ENCODE measurements at regions not wholly inside any gene's neighbourhood (a gene's known extent, or its start where the extent isn't known, plus 50 kb on each side); places are given as distances from the start of the nearest gene placed in this dataset.

DNA sequence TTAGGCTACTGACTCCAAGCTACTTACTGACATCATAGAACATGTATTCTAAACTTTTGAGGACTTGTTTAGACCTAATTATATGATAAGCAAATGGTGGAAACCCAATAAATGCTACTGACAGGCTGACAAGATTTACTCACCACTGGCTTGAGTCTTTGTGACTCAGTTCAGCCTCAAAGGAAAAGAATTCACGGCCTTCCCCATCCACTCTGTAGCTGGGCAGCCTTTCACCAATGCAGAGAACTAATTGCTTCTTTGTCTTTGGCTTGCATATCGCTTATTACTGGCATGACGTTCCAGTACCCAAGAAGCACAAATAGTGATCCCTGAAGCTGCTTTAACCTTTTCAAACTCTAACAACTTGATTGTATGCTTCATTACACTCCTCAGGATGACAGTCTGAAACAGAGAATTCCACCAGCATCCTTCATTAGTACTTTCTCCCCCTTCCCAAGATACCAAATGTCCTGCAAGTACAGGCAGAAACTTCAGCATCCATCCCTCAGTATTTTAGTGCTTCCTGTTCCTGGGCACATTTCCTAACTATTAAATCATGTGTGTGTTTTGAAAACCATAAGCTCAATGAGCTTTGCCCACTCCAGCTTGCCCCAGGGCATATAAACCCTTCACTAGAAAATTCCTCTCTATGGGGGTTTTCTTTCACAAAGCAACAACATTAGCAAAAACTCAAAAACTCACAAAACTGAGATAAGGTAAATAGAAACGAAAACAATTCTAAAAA lies 298.1 kb upstream of the SLC7A11 start:
- WGBS: 79% methylated on average over 4 of the region's 4 CpGs
- Histone ChIP-seq H3K4me1 (ENCODE audit: insufficient read depth) (no peaks in the 10 kb centered on the region), H3K4me3 (ENCODE audit: low read depth, low read length) (no peak overlapping the region), H3K27ac (ENCODE audit: low read depth) (no peak overlapping the region), H3K36me3 (ENCODE audit: insufficient read depth) (no peaks in the 10 kb centered on the region)
- DNase-seq (ENCODE audit: extremely low spot score): no peak

DNA sequence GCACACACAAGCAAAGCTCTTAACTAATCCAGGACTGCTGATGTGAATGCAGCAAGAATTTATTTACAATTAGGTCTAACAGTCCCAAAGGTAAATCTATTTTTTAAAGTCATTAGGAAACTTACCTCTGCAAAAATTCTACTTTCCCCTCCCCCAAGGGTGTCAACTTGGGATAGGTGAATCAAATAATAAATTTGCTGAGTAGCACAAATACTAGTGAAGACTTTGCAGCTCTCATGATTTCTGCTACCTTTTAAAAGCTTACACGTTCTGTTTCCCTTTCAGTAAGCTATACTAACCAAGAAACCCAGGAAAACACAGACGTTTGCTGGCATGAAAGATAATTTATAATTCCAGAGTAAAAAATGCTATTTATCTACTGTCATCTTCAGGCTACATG lies 296.6 kb upstream of the SLC7A11 start:
- Histone ChIP-seq H3K27ac (ENCODE audit: low read depth) (no peak overlapping the region), H3K4me1 (ENCODE audit: insufficient read depth) (no peaks in the 10 kb centered on the region), H3K4me3 (ENCODE audit: low read depth, low read length) (no peak overlapping the region), H3K36me3 (ENCODE audit: insufficient read depth) (no peaks in the 10 kb centered on the region)
- WGBS: 39% methylated on average over 2 of the region's 2 CpGs
- DNase-seq (ENCODE audit: extremely low spot score): no peak

DNA sequence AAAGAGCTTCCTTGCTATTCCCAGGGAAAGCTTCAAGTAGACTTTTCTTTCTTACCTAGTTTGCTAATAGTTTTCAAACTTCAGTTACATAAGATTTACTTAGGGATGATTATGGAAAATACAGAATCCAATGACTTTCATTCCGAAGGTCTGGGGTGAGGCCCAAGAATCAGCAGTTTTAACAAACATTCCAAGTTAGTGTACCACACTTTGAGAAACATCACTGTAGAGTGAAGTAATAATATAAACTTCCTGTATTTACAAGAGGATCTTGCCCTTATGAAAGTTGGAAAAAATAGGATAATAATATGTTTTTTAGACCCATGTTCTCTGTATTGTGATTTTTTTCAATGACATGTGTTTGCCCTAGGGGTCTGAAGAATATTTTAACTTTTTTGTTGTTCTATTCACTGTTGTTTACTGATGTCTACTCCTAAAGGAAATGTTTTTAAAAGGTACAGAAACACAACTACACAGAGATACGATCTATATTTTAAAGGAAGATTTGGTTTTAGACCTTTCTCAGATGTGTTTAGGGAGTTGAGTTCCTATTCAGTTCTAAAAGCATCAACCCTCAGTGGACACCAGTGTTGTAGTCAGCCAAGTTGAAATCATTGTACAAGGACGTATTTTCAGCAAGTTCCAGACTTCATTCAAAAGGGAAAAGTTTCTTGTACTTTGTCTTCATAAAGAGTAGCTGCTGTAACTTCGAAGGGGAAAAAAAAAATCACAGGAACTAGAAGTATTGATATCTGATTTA lies 295.8 kb upstream of the SLC7A11 start:
- Histone ChIP-seq H3K27ac (ENCODE audit: low read depth) (no peak overlapping the region), H3K4me3 (ENCODE audit: low read depth, low read length) (no peak overlapping the region), H3K36me3 (ENCODE audit: insufficient read depth) (no peaks in the 10 kb centered on the region), H3K4me1 (ENCODE audit: insufficient read depth) (no peaks in the 10 kb centered on the region)
- 70% methylated on average over 4 of the region's 4 CpGs for WGBS
- no peak for DNase-seq (ENCODE audit: extremely low spot score)

DNA sequence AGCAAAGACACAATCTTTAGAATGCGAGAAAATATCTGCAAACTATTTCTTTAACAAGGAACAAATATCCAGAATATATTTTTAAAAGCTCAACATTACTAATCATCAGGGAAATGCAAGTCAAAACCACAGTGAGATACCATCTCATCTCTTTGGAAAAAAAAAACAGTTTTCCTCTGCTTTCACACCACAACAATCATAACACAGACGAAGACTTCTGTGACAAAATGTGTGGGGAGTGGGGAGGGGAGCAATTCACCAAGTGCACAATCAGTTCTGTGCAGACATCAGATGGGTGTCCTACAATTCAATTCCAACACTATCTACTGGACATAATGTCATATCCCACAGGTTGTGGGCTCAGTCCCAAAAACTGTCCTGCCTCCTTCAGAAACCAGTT lies 293.2 kb upstream of the SLC7A11 start:
- Histone ChIP-seq H3K4me1 (ENCODE audit: insufficient read depth) (no peaks in the 10 kb centered on the region), H3K36me3 (ENCODE audit: insufficient read depth) (no peaks in the 10 kb centered on the region), H3K27ac (ENCODE audit: low read depth) (no peak overlapping the region), H3K4me3 (ENCODE audit: low read depth, low read length) (no peak overlapping the region)
- WGBS: 72% methylated on average over 2 of the region's 2 CpGs
- no peak for DNase-seq (ENCODE audit: extremely low spot score)

DNA sequence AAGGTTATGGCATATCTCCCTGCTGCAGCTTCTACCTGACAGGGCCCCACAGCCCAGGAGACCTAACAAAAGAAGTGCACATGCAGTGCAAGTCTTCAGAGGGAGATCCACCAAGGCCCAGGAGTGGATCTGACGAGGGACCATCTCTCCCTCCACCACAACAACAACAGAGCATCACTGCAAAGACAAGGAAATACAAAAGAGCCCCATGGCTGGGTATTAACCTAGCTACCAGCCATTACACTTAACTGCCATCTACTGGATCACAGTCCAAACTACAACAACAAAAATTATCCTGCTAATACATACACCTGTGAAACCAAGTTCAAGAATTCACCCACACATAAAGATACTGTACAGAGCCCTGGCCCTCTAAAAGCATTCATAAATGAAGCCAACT lies 280.2 kb upstream of the SLC7A11 start:
- Histone ChIP-seq H3K36me3 (ENCODE audit: insufficient read depth) (no peaks in the 10 kb centered on the region), H3K27ac (ENCODE audit: low read depth) (no peak overlapping the region), H3K4me3 (ENCODE audit: low read depth, low read length) (no peak overlapping the region), H3K4me1 (ENCODE audit: insufficient read depth) (no peaks in the 10 kb centered on the region)
- no peak for DNase-seq (ENCODE audit: extremely low spot score)
- 81% methylated on average over 1 of the region's 1 CpG for WGBS

DNA sequence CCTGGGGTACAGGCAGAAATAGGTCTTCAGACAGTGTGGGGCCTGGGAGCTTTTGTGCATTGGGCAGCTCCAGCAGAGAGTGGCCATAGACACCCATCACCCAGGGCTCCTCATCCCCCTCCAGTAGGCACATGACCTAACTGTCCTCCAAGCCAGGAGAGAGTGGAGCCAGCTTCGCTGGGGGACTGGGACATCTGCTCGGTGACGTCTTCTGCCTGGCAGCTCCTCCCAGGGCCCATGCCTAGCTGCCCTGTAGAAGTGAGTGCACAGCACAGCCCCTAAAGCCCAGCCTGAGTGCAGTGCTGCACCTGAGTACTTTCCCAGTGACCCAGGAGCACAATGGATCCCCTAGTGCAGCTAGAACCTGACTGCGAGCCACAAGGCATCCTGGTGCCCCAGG lies 279.7 kb upstream of the SLC7A11 start:
- H3K27ac ChIP-seq (ENCODE audit: low read depth): no peak overlapping the region
- no peaks in the 10 kb centered on the region for H3K4me1 ChIP-seq (ENCODE audit: insufficient read depth)
- 78% methylated on average over 4 of the region's 4 CpGs for WGBS
- no peak for DNase-seq (ENCODE audit: extremely low spot score)
- no peak overlapping the region for H3K4me3 ChIP-seq (ENCODE audit: low read depth, low read length)
- no peaks in the 10 kb centered on the region for H3K36me3 ChIP-seq (ENCODE audit: insufficient read depth)

DNA sequence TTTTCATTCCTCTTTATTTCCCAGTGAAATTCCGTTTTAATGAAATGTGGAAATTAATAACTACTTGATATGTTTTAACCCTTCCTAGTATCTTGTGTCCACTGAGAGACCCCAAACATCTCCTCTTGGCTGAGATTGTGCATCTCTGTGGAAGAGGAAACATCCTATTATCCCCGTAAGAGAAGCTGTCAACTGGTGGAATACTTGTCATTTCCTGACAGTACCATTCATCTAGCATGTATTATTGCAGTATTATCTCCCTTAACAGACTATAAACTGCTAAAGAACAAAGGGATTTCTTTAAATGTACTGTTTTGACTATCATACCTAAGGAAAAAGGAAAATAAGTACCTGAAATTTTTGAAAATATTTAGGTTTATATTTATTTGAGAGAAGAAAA lies 277.3 kb upstream of the SLC7A11 start:
- Histone ChIP-seq H3K4me3 (ENCODE audit: low read depth, low read length) (no peak overlapping the region), H3K27ac (ENCODE audit: low read depth) (no peak overlapping the region), H3K4me1 (ENCODE audit: insufficient read depth) (no peaks in the 10 kb centered on the region), H3K36me3 (ENCODE audit: insufficient read depth) (no peaks in the 10 kb centered on the region)
- no peak for DNase-seq (ENCODE audit: extremely low spot score)
- WGBS: 34% methylated on average over 2 of the region's 2 CpGs

DNA sequence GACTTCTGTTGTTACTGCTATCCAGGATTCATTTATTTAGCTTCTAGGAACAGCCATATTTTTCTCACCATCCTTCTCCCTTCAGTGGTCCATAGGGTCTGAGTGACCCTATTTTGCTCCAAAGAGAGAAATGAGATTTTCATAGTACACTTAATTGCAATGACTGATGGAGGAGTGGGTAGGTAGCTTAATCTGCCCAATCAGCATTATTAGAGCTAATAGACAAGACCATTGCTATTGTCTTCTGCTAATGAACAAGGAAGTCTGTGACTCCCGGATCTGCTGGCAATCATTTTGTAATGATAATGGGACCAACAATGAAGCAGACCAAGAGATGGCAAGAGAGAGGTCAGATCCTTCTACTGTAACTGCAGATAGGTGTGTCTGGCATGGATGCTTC lies 271.4 kb upstream of the SLC7A11 start:
- no peak overlapping the region for H3K4me3 ChIP-seq (ENCODE audit: low read depth, low read length)
- no peaks in the 10 kb centered on the region for H3K36me3 ChIP-seq (ENCODE audit: insufficient read depth)
- 84% methylated on average over 1 of the region's 1 CpG for WGBS
- no peak for DNase-seq (ENCODE audit: extremely low spot score)
- no peaks in the 10 kb centered on the region for H3K4me1 ChIP-seq (ENCODE audit: insufficient read depth)
- H3K27ac ChIP-seq (ENCODE audit: low read depth): no peak overlapping the region

DNA sequence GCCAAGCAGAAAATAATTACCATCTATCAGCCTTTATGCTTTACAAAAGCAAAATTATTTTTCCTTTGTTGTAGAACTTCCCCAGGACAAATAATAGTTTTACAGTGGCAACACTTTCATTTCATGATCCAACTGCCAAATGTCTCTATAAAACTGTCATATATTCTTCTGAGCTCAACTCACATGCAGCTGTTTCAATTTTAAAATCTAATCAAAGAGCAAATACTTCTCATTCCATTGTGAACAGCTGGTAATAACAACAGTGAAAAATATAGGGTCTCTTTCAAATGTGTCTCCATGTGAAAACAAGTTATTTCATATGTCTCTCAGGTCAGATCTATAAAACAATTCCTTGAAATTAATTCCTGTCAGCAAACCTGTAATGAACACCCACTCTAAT lies 270.6 kb upstream of the SLC7A11 start:
- Histone ChIP-seq H3K27ac (ENCODE audit: low read depth) (no peak overlapping the region), H3K4me1 (ENCODE audit: insufficient read depth) (no peaks in the 10 kb centered on the region), H3K36me3 (ENCODE audit: insufficient read depth) (no peaks in the 10 kb centered on the region), H3K4me3 (ENCODE audit: low read depth, low read length) (no peak overlapping the region)
- DNase-seq (ENCODE audit: extremely low spot score): no peak

DNA sequence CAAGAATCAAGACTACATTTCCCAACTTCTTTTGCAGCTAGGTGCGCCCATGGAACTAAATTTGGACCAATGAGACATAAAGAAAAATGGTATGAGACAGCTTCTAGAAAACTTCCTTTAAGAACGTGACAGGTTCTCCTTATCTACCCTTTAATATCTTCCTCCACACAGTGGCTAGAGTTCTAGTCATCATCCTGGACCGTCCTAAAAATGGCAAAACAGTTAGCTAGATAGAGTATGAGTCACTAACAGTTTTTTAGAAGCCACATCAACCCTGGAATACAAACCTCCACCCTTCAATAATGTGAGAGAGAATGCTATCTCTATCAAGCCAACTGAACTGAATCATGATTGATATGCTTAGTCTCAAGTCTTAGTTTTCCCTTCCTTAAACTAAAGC lies 267.9 kb upstream of the SLC7A11 start:
- no peak for DNase-seq (ENCODE audit: extremely low spot score)
- H3K36me3 ChIP-seq (ENCODE audit: insufficient read depth): no peaks in the 10 kb centered on the region
- H3K4me3 ChIP-seq (ENCODE audit: low read depth, low read length): no peak overlapping the region
- no peaks in the 10 kb centered on the region for H3K4me1 ChIP-seq (ENCODE audit: insufficient read depth)
- H3K27ac ChIP-seq (ENCODE audit: low read depth): no peak overlapping the region
- WGBS: 63% methylated on average over 3 of the region's 3 CpGs

DNA sequence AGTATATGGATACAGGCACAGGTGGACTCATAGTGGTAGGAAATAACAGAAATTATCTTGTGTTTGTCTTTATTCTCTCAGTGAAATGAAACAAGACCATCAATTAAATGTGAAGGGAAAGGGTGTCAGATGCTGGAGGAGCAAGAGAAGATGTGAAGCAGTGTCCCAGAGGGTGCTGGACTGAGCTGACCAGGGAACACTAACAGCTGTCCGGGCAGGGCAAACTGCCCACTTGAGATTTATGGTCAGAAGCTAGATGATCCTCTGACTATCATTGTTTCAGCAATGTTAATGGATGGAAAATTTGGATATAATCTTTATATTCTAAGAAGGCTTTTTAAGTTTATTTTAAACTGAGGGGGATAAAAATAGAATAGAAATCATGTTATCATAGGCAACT lies 267.2 kb upstream of the SLC7A11 start:
- H3K27ac ChIP-seq (ENCODE audit: low read depth): no peak overlapping the region
- no peak for DNase-seq (ENCODE audit: extremely low spot score)
- 22% methylated on average over 1 of the region's 1 CpG for WGBS
- H3K4me1 ChIP-seq (ENCODE audit: insufficient read depth): no peaks in the 10 kb centered on the region
- H3K36me3 ChIP-seq (ENCODE audit: insufficient read depth): no peaks in the 10 kb centered on the region
- H3K4me3 ChIP-seq (ENCODE audit: low read depth, low read length): no peak overlapping the region

DNA sequence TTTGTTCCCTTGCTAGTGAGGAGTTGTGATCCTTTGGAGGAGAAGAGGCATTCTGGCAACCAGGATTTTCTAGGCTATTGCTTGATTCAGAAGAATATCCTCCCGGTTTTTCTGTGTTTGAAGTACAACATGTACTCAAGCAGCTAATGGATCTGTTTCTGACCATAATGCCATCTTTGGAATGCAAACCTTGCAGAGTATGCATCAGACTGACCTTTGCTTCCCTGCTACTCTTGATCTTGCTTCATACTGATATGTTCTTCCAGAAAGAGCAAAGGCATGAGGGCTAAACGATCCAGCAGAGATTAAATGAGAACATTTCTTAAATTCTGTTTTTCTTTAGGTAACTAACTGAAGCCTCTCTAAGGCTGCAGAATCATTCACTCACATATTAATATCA lies 265.4 kb upstream of the SLC7A11 start:
- Histone ChIP-seq H3K4me1 (ENCODE audit: insufficient read depth) (no peaks in the 10 kb centered on the region), H3K4me3 (ENCODE audit: low read depth, low read length) (no peak overlapping the region), H3K36me3 (ENCODE audit: insufficient read depth) (no peaks in the 10 kb centered on the region), H3K27ac (ENCODE audit: low read depth) (no peak overlapping the region)
- 70% methylated on average over 2 of the region's 2 CpGs for WGBS
- DNase-seq (ENCODE audit: extremely low spot score): no peak

DNA sequence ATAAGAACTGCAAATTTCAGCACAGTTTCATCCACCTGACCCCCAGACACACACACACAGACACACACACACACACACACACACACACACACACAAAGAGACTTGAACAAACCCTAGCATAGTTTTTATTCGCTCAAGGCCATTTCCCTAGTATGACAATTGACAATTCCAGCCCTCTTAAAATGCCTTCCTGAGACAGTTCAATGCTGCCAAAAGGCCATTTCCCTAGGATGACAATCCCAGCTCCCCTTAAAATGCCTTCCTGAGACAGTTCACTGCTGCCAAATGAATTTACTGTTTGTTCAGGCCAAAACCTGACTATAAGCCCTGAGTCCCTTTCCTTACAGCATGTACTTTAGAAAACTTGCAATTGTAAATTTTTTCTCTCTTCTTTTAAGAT lies 259.5 kb upstream of the SLC7A11 start:
- DNase-seq (ENCODE audit: extremely low spot score): no peak
- H3K4me1 ChIP-seq (ENCODE audit: insufficient read depth): no peaks in the 10 kb centered on the region
- no peaks in the 10 kb centered on the region for H3K36me3 ChIP-seq (ENCODE audit: insufficient read depth)
- 77% methylated on average over 1 of the region's 1 CpG for WGBS
- no peak overlapping the region for H3K27ac ChIP-seq (ENCODE audit: low read depth)
- H3K4me3 ChIP-seq (ENCODE audit: low read depth, low read length): no peak overlapping the region

DNA sequence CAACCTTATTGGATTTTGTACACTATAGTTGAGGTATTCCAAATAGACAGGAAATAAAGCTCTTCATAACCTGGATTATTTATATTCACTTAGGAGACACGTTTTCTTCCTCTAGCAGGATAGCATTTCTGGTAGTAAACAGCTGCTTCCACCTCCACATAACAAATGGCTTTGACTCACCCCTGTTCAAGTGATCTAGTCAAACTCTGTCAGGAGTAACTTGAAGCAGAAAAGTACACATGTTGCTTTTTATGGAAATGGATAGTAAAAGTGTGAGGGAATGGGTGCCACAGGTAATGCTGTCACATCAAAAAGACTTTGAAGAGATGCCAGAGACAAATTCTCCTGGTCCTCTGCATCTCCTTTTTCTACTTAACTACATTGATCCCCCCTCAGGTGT lies 258.7 kb upstream of the SLC7A11 start:
- WGBS: 74% methylated on average over 1 of the region's 1 CpG
- H3K4me1 ChIP-seq (ENCODE audit: insufficient read depth): no peaks in the 10 kb centered on the region
- H3K27ac ChIP-seq (ENCODE audit: low read depth): no peak overlapping the region
- no peak for DNase-seq (ENCODE audit: extremely low spot score)
- H3K36me3 ChIP-seq (ENCODE audit: insufficient read depth): no peaks in the 10 kb centered on the region
- no peak overlapping the region for H3K4me3 ChIP-seq (ENCODE audit: low read depth, low read length)
